NCI-H526 treated with DMSO at 0.1 percent for 48 hours (cell line): ENCODE measurements at regions not wholly inside any gene's neighbourhood (a gene's known extent, or its start where the extent isn't known, plus 50 kb on each side); places are given as distances from the start of the nearest gene placed in this dataset.
"Not testable (repeated sequence)": the region's sequence is repeated elsewhere in the genome, so short reads cannot be mapped to it uniquely, and the experiment has no call there.

Experiments used
- DNase-seq: peaks from one replicate; lab custom pipeline; 2025; lab: John Stamatoyannopoulos, UW

DNA sequence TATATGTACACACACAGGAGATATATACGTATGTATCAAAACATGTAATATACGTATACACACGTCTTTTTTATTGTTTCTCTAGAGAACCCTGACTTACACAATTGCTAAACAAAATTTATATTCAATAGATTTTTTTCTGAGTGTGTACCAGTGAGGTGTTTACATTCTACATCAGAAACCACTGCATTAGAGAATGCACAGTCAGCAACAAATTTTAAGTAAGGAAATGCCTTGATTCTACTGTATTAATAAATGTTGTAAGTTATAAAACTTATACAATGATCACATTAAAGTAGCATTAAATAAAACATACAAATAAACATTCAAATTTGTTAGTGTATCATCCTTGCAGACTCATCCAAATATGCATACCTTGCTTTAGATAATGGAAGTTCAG is 376.4 kb upstream of the FAM98A start:
- DNase-seq, result no peak

DNA sequence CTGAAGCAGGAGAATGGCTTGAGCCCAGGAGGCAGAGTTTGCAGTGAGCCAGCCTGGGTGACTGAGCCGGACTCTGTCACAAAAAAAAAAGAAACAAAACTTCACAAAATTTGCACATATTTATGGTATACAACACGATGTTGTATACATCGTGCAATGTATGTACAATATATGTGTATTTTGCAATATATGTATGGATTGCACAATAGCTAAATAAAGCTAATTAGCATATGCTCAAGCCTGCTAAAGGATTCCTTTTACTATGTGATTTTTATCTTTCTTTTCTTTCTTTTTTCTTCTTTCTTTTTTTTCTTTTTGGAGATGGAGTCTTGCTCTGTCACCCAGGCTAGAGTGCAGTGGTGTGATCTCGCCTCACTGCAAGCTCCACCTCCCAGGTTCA is 368.0 kb upstream of the FAM98A start:
- DNase-seq, result no peak

DNA sequence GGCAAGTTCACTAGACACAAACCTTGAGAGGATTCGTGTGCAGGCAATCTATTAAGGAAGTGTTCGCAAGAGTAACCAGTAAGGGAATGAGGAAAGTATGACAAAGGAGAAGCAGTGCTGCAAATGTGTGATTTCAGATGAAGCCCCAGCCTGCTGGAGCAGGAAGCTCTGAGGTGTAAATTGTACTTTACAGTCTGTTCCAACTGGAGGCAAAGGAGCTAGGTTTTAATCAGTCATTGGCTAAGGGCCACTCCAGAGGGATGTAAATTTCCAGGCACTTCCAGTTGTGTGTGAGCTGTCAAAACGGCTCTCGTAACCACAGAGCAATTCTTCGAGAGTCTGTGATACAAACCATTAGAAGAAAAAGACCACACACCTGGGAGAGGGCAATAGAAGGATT is 359.5 kb upstream of the FAM98A start:
- DNase-seq, result no peak

DNA sequence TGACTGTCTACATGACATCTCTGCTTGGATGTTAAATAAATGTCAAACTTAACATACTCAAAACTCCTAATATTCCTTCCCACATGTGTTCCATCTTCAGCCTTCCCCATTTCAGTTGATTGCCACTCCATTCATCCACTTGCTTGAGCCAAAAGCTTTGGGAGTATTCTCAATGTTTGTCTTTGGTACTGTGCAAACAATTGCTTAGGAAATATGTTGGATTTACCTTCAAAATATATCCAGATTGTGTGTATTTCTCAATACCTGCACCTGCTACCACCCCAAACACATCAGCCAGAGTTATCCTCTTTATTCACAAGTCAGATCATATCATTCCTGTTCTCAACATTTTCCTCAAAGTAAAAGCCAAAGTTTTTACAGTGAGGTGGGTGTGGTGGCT is 350.3 kb upstream of the FAM98A start:
- DNase-seq, result no peak

DNA sequence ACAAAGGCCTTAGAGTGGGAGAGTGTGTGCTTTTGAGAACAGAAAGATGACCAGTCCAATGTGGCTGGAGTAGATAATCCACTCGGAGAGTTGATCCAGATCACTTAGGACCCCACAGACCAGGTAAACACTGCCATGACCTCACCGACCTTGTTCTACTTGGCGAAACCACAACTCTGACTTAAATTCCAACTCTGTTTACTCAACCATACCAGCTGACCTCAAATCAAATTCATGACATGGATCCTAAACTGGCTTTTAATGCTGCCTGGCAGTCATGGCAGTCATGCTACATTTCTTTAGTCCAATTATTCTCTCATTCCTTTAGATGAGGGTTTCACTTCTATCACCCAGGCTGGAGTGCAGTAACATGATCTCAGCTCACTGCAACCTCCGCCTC is 347.1 kb upstream of the FAM98A start:
- no peak for DNase-seq

GRCh38 chr2:33933203-33933602 is 334.1 kb upstream of the FAM98A start:
- DNase-seq, result no peak

- no peak for DNase-seq
Observed at GRCh38 chr2:33931164-33931563, 332.1 kb upstream of the FAM98A start.

DNA sequence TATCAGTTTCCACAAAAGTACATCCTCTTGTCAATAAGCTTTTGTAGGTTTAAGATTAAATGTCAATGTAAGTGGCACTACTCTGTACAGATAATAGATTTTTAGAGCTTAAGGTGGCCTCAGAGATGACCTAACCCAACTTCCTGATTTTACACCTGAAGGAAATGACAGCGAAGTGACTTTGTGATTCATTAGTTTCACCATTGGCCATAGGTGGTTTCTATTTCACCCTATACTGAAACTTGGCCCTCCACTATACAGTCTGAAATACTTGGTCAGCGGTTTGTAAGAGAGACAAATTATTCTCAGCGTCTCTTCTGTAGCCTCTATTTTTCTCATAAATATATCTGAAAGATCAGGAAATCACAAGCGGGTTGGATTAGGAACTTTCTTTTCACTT is 330.4 kb upstream of the FAM98A start:
- no peak for DNase-seq

GRCh38 chr2:33927756-33928155 is 328.7 kb upstream of the FAM98A start:
- DNase-seq, result no peak

GRCh38 chr2:33925311-33925710 is 326.2 kb upstream of the FAM98A start:
- DNase-seq, result no peak

- no peak for DNase-seq
Observed at GRCh38 chr2:33924586-33925169, 325.6 kb upstream of the FAM98A start.

DNA sequence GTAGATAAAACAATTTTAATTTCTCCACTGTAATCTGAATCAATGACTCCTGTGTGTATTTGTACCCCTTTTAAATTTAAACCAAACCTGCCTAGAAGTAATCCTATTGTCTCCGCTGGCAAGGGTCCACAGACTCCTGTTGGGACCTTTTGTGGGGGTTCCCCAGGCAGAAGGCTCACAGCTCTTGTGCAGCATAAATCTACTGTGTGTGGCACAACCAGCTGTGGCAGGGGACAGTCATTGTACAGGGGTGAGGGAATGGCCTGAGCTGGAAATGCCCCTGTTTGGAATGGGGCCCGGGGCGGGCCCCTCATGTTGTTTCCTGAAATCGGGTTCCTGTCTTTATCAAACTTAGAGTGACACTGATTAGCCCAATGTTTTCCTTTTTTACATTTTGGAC is 318.2 kb upstream of the FAM98A start:
- DNase-seq, result no peak

- no peak for DNase-seq
Observed at GRCh38 chr2:33913071-33913616, 314.0 kb upstream of the FAM98A start.

DNA sequence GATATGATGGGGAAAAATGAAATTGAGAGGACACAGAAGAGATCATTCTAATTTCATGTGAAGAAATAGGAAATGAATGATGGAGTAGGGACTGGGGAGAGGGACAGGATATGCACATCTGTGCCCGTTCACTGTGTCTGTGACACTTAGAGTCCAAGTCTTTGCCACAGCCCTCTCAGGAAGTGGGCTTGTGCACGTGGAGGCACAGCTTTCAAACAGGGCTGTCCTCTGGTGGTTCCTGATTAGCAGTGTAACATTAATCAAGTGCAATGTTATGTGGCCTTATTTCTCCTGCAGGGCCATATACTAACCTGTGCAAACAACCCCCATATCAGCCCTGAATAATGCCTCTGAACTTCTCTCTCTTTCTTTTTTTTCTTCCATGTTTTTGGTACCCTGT is 312.2 kb upstream of the FAM98A start:
- DNase-seq, result no peak

GRCh38 chr2:33909945-33910695 is 311.0 kb upstream of the FAM98A start:
- DNase-seq, result no peak

GRCh38 chr2:33907866-33908265 is 308.8 kb upstream of the FAM98A start:
- no peak for DNase-seq

DNA sequence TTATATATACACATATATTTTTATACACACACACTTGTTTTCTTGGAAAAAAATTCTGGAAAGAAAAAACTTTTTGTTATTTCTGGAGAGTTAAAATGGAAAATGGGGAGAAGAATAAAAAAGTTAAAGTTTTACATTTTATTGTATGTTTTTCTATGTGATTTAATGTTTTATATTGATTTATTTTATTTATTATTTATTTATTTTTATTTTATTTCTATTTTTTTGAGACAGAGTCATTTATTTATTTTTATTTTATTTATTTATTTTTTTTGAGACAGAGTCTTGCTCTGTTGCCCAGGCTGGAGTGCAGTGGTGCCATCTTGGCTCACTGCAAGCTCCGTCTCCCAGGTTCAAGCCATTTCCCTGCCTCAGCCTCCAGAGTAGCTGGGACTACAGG is 307.0 kb upstream of the FAM98A start:
- not testable (repeated sequence) for DNase-seq

- DNase-seq, result no peak
Observed at GRCh38 chr2:33904801-33905200, 305.7 kb upstream of the FAM98A start.

DNA sequence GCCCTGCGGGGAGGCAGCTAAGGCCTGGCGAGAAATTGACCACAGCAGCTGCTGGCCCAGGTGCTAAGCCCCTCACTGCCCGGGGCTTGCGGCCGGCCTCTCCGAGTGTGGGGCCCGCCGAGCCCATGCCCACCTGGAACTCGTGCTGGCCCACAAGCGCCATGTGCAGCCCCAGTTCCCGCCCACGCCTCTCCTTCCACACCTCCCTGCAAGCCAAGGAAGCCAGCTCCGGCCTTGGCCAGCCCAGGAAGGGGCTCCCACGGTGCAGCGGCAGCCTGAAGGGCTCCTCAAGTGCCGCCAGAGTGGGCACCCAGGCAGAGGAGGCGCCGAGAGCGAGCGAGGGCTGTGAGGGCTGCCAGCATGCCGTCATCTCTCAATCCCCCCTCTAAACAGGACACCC is 304.6 kb upstream of the FAM98A start:
- DNase-seq, result no peak

- DNase-seq, result no peak
Observed at GRCh38 chr2:33903215-33903614, 304.1 kb upstream of the FAM98A start.

- DNase-seq, result no peak
Observed at GRCh38 chr2:33900610-33901009, 301.5 kb upstream of the FAM98A start.

GRCh38 chr2:33897741-33898140 is 298.6 kb upstream of the FAM98A start:
- no peak for DNase-seq

GRCh38 chr2:33893824-33894223 is 294.7 kb upstream of the FAM98A start:
- no peak for DNase-seq

GRCh38 chr2:33891616-33892015 is 292.5 kb upstream of the FAM98A start:
- no peak for DNase-seq
